ENCODE measurements at regions not wholly inside any gene's neighbourhood (a gene's known extent, or its start where the extent isn't known, plus 50 kb on each side); places are given as distances from the start of the nearest gene placed in this dataset.
A peak's percentile ranks its signal among the peaks of the same experiment; 100 is the strongest.

DNA sequence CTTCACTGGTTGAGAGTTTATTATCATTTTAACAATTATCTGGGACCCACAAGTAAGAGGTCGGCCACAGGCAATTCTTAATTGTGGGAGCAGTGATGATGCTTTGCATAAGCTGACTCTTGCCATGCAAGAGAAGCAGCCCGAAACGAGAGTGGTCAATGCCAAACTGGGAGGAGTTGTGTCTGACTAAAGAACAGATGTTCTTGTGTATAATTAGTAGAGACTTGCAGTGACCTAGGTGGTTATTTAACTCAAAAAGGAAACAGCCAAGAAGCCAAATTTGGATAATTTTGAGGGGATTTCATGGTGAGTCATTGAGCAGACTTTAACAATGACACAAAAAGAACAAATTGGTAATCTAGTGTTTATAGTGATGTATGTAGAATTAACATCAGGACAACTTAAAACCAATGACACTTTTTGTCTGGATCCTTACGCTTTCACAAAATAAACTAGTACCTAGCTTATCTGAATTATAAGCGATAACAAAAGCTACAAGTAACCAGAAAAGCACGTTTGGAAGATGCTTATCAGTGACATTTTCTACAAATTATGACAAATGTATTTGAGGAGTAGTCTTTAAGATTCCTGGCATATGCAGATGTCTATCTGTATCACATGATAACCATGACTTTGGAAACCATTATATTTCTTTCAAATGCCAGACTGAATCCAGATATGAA is 184.7 kb upstream of the DLGAP1 start:
- DNase-seq (ENCODE audit: low spot score), result no peak

DNA sequence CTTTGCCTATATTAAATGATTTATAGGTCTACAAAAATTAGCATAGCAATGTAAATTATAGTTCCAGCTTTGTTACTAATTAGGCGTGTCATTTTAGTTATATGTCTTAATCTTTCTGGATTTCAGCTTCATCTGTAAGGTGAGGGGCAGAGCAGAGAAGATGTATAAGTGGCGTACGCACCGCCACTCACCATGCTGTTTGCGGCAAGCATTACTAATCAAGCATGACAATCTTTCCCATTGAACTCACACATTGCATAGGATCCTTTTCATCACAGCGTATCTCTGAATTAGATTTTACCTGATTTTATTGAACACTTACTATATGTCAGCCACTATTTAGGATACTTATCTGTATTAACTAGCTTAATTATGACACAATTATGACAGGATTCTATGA is 183.6 kb upstream of the DLGAP1 start:
- no peak for DNase-seq (ENCODE audit: low spot score)

DNA sequence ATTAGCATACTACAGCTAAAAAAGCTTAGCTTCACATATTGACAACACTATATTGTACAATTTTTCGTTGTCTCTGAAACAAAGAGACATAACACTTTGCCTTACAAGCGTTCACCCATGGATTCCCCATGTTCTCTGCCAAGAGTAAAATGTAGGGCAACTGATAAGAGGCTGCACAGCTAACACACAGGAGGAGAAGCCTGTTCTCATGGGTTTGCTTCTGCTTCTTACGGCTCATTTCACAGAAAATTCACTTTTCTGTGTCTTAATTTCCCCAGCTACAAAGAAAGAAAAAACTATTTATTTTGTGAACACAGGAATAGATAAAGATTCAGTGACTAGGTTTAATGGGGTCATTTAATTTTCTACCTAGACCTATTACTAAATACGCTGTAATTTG is 182.8 kb upstream of the DLGAP1 start:
- no peak for DNase-seq (ENCODE audit: low spot score)

DNA sequence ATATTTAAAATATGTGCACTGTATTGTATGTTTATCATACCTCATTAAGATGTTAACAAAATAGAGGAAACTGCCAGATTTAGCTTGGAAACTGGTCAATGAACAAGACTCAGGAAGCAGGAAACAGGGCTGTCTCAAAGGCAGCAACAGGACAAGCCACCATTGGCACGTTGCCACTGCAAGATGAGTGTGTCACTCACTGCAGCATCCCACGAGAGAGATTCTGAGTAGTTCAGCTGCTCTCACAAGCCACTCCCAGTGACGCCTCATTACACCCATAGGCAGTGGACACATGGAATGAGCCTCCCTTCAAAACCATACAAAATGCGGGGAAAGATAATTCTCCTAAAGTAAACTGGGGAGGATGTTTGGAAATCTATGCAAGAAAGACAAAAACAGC is 181.9 kb upstream of the DLGAP1 start:
- no peak for DNase-seq (ENCODE audit: low spot score)

DNA sequence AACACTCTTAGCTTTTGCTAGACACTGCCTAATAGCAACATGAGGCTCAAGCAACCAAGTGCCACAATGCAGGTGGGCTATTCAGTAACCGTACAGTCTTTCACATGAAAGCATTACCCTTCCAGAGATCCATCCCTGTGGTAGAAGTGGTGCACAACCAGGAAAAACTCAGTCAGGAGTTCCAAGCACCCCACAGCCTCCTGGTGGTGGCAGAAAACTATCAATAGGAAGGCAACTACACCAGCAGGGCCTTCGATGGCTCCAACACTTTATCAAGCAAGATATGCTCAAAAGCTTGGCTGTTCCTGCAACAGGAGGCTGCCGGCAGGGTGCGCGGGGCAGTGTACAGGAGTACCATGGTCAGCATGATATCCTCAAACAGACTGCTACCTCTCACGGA is 176.1 kb upstream of the DLGAP1 start:
- no peak for DNase-seq (ENCODE audit: low spot score)

DNA sequence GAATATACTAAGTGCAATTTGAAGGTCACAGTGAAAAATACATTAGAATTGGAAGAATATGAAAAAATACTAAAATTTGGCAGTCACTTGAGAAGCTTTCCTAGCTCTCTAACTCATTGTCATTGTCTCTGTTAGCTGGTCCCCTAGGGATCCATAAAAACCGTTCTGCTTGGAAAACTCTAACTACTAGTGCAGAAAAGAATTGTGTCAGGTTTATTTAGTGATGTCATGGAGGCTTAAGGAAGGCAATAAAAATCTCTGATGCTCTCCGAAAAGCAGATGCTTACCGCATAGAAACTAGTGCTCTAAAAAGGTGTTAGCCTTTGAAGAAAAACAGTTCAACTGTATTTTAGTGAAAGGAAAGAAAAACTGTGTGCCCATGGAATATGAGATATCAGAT is 150.1 kb upstream of the DLGAP1 start:
- DNase-seq (ENCODE audit: low spot score), result no peak

DNA sequence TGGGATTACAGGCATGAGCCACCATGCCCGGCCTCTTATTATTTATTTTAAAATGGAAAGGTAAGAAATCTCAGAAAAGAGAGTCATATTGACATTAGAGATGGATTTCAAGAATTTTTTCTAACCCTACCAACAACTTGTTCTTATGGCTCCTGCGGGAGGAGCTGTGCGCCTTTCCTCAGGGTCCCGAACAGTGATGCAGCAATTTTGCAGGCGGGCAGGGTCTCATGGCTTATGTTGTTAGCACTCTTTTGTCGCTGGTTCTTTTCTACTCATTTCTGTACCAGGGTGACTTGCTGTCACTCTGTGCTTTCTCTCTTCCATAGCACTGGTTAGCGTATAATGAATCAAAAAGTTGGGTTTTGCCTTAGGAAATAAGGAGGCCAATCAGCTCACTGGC is 148.8 kb upstream of the DLGAP1 start:
- DNase-seq (ENCODE audit: low spot score), result no peak

DNA sequence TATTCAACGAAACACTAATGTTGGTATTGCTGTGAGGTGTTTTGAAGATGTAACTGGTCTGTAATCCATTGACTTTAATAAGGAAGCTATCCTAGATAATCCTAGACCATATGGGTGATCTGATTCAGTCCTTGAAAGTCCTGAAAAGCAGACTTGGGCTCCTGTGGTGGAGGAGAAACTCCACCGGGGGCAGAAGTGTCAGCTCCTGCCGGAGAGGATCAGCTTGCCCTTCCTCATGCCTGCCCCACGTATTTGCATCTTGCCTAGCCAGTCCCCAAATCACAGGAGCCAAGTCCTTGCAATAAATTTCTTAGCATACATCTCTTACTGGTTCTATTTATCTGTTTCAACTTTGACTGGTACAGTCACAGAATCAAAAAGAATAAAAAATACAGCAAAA is 144.2 kb upstream of the DLGAP1 start:
- no peak for DNase-seq (ENCODE audit: low spot score)

DNA sequence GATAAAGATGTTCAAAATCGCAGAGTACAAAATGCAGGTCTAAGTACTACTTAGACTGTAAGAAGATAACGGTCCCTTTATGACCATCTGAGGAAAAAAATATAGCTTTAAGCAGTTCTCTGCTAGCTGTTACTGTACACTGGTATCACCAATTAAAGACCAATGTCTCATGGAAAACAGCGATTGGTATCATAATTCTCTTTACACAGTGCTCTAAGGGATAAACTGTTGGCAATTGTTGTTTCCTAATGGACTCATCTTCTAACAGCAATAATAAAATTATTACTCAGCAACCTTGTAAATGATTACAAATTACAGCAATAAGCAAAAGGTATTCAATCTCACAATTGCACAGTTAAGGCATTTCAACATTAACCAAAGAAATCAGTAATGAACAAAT is 142.2 kb upstream of the DLGAP1 start:
- no peak for DNase-seq (ENCODE audit: low spot score)

DNA sequence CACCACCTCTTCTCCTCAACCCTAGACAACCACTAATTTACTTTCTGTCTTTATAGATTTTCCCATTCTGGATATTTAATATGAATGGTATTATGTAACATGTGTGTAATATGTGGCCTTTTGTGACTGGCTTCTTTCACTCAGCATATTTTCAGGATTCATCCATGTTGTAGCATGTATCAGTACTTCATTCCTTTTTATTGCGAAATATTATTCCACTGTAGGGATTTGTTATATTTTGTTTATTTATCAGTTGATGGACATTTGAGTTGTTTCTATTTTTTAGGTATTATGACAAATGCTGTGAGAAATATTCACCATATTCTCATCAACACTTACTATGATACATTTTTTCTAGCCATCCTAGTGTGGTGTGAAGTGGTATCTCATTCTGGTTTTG is 138.8 kb upstream of the DLGAP1 start:
- no peak for DNase-seq (ENCODE audit: low spot score)

DNA sequence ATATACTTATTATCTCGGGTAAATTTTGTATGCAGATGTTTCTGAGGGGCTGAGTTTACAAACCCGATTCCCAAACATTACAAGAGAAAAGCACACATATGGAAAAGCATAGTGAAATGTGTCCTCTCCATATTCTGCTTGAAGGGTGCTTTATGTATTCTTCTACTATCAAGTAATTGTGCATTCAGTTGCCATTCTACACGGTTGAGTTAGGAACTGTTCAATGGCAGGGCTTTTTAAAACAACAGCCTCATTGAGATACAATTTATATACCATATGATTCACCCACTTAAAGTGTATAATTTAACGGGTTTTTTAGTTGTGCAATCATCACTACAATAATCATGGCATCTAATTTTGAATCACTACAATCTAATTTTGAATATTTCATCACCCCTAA is 138.4 kb upstream of the DLGAP1 start:
- no peak for DNase-seq (ENCODE audit: low spot score)

DNA sequence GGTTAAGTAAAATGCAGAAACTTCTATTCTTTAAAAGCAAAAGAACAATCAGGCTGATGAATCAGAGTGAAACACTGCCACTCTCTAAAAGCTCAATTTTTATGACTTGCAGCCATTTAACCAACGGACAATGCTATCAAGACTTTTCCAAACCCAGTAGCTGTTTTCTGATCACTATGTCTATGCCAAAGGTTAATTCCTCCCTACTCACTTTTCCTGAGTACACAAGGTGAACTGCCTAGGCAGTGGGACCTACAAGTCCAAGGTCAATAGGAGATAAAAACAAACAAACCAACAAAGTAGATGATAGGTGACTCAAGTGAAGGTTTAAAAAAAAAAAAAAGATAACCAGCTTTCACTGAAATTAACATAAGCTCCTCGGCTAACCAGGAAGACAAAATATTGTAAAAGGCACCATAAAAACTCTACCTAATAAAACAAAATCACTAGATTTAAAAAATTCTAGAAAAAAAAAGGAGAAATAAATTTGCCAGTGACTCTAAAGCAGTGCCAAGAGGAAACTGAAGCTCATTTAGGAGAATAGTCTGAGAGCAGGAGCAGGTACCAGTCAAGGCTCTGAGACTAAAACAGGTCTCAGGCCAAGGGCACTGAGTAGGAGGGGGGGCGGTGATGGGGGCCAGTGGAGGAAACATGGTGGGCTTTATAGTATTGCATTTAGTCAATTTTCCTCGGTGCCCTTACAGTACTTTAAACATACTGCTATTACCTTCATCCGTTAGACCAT is 134.1 kb upstream of the DLGAP1 start:
- no peak for DNase-seq (ENCODE audit: low spot score)

DNA sequence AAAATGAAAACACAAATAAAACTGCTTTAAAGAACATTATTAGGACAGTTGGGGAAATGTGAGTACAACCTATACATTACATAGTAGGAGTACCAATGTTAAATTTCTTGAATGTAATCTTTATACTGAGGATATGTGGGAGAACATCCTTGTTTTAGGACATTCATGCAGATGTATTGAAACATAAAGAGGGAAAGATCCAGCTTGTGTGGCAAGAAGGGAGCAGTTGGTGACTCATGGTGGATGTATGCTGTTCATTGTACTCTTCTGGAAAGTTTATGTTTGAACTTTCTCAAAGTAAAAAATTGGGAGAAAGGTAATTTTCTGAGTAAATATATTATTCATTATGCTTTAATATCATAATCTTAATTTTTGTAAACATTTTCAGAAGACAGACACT is 132.1 kb upstream of the DLGAP1 start:
- DNase-seq (ENCODE audit: low spot score), result no peak

DNA sequence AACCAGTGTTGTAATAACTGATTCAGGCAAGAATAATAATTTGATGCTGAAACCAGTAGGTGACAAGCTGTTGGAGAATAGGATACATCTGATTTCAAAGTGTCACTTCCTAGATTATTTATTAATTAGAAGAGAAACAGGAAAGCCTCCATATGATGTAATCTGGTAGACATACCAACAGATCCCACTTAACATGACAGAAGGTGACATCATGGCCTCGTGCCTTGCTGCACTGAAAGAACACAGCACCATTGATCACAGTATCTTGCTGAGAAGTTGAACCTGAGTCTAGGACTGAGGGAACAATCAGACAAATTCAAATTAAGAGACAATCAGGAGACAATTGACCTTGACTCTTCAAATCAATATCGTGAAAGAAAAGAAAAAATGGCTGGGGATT is 131.6 kb upstream of the DLGAP1 start:
- peak; percentile 29 for DNase-seq (ENCODE audit: low spot score)

DNA sequence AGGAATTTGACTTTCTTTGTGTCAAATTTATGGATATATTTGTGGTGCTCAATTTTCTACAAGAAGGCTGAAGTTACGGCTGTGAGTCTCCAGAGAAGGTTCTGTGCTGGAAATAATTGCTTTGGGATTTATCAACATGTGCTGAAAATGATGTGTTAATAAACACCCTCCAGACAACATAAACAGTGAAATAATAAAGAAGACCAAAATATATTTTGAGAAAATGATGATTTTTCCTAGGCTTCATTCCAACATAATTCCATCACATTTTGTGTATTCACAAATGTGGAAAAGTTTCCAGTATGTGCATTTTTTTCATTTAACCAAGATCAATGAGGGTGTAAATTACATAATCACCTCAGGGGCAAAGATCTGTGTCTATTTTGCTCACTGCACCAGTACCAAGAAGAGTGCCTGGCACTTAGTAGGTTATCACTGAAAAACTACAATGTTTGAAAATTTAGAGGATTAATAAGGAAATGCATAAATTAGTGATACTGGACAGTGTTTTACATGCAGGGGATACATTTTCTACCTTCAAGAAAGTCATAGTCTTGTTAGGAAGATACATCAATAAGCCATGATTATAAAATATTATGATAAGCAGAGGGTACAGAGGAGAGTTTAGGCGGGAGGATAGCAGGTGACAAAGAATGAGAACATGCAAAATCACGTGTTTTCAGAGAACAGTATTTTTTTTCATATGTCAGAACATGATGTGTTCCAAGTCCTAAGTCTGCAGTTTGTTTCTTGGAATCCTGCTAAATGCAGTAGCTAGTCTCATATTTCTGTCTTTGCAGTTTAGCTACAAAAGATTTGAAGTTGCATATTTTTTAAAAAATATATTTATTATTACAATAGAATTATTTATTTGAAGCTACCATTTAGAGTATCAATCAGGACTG is 127.6 kb upstream of the DLGAP1 start:
- no peak for DNase-seq (ENCODE audit: low spot score)

DNA sequence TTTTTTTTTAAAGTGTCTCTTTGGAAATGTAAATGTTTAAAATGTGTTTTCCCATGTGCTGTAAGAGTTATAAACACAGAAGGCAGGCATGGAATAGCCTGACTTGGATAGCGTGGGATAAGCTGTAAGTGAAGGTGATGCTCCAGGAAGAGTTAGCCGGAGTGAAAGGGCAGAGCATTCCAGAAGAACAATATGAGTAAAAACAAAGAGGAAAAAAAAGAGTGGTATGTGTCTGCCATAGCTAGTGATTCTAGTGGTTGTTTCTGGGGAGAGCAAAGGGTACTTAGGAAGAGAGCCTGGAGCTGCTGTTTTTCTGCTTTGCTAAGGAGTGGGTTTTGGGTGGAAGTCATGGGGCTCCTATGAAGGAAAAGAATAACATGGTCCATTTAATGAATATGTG is 126.9 kb upstream of the DLGAP1 start:
- DNase-seq (ENCODE audit: low spot score), result no peak

DNA sequence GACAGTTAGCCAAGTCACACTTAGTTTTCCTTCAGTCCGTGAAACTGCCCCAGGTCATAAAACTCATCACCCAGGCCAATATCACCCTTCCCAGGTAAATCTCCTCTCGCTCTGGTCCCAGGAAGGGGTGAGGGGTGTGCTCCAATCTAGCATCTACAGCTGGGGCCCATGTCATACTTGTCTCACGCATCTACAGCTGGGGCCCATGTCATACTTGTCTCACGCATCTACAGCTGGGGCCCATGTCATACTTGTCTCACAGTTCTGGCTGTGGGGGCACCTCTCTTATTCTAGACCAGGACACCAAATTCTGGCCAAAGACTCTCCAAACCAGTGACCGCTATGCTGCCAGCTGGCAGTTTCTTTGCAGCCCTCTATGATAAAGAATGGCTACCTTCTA is 123.3 kb upstream of the DLGAP1 start:
- DNase-seq (ENCODE audit: low spot score), result no peak

DNA sequence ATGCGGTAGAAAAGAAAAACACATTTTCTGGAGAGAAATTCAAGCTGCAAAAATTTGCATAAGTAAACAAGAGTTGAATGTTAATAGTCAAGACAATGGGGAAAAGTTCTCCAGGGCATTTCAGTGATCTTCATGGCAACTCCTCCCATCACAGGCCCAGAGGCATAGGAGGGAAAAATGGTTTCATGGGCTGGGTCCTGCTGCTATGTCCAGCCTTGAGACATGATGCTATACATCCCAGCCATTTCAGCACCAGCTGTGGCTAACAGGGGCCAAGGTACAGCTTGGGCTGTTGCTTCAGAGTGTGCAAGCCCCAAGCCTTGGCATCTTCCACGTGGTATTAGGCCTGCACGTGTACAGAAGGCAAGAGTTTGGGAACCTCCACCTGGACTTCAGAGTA is 118.6 kb upstream of the DLGAP1 start:
- no peak for DNase-seq (ENCODE audit: low spot score)

DNA sequence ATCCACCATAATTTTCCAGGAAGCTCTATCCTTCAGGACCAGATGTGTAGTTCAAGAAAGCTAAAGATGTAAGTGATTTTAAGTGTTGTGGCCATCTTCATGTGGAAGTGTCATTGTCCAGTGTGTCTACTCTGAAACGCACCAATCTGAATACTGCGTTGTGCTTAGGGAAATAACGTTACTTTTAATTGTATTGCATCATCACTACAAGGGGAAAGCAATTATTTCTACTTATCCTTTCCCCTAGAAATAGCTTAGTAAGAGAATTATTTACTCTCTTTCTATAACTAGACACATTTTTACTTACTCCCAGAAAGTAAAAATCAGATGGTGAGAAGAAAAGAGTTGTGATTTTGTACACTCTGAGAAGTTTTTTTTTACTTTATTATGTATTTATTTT is 102.4 kb upstream of the DLGAP1 start:
- no peak for DNase-seq (ENCODE audit: low spot score)

DNA sequence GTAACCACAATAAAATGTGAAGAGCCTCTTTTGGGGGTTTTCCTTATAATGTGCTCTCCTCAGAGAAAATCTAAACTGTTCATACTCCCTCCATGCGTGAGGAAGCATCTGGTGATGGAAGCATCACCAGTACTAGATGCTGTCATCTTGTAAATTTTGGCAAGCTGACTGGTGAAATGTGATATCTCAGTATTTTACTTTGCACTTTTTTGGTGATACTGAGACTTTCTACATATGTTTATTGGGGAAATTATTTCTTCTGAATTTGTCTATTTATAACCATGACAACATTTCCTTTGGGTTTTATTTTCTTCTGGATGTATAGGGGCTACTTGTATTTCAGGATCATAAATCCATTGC is 95.9 kb upstream of the DLGAP1 start:
- DNase-seq (ENCODE audit: low spot score), result no peak

DNA sequence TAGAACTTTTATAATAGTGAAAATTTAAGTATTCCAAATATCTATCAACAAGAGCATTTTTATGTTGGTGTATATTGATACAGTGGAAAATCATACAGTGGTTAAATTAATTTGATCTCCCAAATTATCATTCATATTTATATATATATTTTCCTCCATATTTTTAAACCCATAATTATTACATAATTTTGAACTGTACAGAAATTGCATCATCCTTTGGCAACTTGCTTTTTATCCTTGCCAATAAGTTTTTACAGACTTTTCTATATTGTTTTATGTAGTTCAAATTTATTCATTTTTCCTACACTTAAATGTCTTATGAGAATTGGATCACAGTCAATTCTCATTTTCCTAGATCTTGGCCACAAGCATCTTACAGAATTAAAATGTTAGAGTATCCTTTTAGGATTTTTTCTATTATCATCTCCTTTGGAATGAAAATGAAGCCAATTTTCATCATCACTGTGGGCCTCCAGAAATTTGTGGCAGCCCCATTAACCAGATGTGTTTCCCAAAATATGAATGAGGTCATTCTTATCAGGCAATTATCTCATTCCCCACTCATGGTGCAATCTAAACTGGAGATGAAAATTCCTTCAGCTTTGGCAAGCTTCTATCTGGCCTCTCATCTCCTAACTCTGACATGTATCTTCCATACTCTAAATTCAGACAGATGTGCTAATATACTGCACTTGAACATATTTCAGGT is 94.2 kb upstream of the DLGAP1 start:
- no peak for DNase-seq (ENCODE audit: low spot score)

DNA sequence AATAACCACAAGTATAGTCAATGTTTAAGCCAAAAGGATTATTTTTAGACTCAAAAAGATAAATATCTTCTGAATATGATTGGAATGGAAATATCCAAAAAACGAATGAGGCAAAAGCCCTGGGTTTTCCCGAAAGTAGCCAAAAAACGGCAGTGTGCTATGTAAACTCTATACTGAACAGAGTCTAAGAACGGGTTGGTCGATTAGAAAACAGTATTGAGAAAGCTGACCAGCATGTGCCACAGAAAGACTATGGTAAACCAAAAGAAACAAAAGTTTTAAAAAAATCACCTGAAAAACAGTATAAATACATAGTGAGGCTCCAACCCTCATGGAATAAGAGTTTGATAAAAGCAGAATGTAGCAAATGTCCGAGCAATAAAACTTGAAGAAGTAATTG is 92.0 kb upstream of the DLGAP1 start:
- no peak for DNase-seq (ENCODE audit: low spot score)

Data from mucosa of gallbladder (tissue), 1 donor.